GM18520 (cell line): ENCODE measurements at regions not wholly inside any gene's neighbourhood (a gene's known extent, or its start where the extent isn't known, plus 50 kb on each side); places are given as distances from the start of the nearest gene placed in this dataset.

Experiments used
- ATAC-seq: cut with Tn5 transposase; IDR thresholded peaks from one replicate; pipeline ENCODE4 v1.9.1; 2021; ENCODE audit not compliant: unreplicated experiment

DNA sequence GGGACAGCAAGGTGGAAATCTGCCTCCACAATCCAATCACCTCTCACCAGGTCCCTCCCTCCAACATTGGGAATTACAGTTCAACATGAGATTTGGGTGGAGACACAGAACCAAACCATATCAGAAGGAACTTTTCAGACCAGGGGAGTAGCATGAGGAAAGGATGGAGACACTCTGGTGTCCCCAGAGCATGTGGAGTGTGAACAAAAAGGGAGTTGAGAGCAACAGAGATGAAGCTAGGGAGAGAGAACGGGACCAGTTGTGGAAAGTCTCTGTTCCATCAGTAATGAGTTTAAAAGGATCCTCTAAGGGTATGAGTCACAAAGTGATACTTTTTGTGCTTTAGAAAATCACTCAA is 382.0 kb downstream of the SFMBT2 start:
- no peak for ATAC-seq

DNA sequence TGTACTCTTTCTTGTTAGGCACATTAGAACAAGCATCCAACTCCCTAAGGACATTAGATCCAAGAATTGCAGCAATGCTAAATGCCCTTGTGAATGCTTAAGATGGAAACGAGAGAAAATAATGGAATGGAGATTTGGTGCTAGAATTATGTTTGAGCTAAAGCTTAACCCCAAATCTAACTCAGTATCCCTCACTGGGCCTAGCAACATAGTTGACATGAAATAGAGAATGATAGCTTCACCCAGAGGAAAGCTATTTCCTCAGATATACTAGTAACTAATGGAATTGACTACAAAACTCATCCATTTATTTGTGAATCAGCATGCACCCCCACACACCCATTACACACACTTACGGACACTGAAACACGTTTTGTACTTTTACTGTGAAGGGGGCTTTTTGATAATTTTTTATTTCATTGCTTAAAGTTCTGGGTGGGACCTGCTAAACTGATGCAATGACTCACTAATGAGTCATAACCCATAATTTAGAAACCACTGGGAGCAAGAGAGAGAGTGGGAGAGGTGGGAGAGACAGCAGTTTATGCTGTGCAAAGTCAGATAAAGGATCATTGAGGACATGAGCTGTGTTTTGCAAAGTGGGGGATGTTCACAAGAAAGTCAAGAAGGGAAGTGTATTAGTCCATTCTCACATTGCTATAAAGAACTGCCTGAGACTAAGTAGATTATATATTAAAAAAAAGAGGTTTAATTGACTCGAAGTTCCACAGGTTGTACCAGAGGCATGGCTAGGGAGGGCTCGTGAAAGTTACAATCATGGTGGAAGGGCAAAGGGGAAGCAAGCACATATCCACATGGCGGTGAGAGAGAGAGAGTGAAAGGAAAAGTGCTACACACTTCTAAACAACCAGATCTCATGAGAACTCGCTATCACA is 382.7 kb downstream of the SFMBT2 start:
- no peak for ATAC-seq

- no peak for ATAC-seq
Measured at GRCh38 chr10:7027237-7027912, 383.5 kb downstream of the SFMBT2 start.

DNA sequence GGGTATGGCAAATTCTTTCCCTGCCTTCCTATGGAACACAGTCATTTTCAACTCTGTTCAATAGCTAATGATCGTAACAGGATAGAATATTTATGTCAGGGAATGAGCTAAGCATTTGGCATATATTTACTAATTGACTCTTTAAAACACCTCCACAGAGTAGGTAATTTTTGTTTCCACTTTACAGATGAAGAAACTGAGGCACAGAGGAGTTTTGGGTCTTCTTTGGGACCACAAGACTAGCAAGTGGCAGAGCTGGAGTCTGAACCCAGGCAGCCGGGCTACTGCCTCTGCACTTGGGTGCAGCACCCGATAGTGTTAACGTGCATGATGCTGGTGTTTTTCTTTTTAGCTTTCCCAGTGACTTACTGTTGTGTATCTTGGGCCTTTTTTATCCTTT is 384.0 kb downstream of the SFMBT2 start:
- no peak for ATAC-seq

GRCh38 chr10:7025296-7025695 is 385.5 kb downstream of the SFMBT2 start:
- no peak for ATAC-seq

- no peak for ATAC-seq
Measured at GRCh38 chr10:7015457-7015856, 395.4 kb downstream of the SFMBT2 start.

DNA sequence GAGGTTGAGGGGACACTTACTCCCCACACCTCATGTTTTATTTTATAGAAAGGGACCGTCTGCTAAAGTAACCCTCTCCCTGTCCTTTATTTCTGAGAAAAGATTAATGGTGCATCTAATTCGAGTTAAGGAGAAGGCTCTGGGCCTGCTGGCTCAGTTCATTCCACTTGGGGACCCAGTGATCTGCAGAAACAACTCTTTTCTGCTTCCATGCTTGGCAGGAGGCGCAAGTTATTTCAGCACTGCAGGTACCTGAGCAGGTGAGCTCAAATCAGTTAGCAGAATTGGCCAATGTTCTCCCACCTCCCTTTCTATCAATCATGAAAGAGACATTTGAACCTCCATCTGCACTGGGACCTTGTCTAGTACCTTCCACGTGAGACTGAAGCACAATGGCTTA is 396.1 kb downstream of the SFMBT2 start:
- no peak for ATAC-seq

DNA sequence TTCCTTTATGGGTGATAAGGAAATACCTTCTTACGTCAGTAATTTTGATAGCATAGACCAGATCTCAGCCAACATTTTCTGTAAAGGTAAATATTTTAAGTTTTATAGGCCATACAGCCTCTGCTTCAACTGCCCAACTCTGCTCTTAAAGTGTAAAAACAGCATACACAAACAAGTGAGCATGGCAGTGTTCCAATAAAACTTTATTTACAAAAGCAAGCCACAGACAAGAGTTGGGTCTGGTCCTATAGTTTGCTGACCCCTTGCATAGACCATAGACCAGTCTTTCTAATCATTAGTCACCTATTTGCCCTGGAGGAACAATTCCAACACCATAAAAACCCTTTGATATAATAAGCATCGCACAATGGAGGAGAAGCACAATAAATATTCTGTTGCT is 398.8 kb downstream of the SFMBT2 start:
- ATAC-seq, result no peak

GRCh38 chr10:7008645-7009044 is 402.2 kb downstream of the SFMBT2 start:
- ATAC-seq, result no peak

DNA sequence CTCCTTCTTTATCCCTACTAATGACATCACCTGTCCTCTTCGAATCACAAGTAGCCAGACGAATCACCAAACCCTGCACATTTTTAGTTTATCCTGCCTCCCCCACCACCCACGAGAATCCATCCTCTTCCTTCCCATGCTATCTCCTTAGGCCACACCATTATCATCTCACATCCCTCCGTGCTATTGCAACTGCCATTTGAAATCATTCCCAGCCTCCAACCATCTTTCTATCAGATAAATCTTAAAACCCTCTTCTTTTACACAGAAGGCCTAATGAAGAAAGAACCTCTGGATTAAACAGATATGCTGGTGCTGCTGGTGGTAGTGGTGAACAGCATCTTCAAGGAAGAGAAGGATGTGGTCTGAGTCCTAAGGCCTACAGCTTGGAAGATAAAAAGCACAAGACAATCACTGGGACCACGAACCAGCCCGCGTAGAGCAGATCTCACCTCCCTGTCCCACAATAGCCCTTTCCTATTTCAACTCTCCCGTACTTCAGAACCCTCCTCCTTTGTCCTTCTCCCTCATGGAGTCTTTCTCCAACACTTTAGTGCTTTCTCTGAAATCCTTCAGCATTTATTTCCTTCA is 403.1 kb downstream of the SFMBT2 start:
- no peak for ATAC-seq

DNA sequence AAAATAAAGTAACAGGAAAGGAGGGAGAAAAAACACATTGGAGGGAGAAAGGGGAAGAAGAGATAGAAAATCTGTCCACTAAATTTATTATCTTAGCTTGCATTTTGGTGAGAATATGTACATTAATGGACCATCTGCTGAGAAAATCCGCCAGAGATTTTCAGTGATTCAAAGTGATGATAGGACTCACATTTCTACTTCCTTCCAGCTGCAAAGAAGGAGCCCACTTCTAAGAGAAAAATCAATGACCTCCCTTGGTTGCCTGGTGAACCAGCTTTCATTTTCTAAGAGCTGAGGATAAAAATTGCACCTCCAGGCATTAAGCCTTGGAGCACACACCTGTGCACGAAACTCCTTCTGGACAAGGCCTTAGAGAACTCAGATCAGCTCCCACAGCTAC is 404.3 kb downstream of the SFMBT2 start:
- no peak for ATAC-seq

GRCh38 chr10:7003831-7004395 is 406.9 kb downstream of the SFMBT2 start:
- ATAC-seq, result no peak

- no peak for ATAC-seq
Measured at GRCh38 chr10:7000061-7000460, 410.8 kb downstream of the SFMBT2 start.

GRCh38 chr10:6999232-6999925 is 411.5 kb downstream of the SFMBT2 start:
- no peak for ATAC-seq

DNA sequence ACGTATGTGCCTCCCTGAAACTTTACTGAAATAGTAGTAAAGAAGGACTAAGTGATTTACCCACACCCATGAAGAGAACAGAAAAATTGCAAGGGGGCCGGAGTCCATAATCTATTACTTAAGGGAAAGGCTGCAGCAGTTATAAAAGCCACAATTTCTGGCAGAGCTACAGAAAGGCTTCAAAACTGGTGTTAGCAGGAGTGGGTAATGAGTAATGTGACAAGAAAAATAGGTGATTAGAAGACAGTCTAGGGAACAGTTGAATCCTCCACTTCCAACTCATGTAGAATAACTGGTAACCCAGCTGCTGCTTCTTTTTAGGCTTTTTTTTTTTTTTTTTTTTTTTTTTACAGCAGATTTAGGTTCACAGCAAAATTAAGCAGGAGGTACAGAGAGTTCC is 413.3 kb downstream of the SFMBT2 start:
- no peak for ATAC-seq

GRCh38 chr10:6996431-6996830 is 414.4 kb downstream of the SFMBT2 start:
- ATAC-seq, result no peak

GRCh38 chr10:6995831-6996230 is 415.0 kb downstream of the SFMBT2 start:
- ATAC-seq, result no peak

DNA sequence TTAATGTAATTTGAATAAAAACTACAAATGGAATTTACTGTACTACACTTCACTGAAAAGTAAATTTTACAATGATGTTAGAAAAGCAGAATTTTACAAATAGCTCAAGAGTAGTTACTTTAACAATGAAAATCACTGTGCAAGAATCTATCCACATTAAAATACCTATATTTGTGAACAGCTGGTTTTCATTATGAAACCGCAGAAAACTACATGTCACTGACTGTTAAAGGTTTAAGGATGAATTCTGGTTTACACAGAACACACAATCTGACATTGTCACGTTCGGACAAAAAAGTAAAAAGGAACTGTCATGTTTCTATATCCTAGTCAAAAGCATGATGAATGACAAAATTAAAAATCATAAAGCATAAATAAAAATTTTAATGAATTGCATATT is 415.3 kb upstream of the PRKCQ start:
- ATAC-seq, result no peak

- ATAC-seq, result no peak
Measured at GRCh38 chr10:6990891-6991290, 410.8 kb upstream of the PRKCQ start.

DNA sequence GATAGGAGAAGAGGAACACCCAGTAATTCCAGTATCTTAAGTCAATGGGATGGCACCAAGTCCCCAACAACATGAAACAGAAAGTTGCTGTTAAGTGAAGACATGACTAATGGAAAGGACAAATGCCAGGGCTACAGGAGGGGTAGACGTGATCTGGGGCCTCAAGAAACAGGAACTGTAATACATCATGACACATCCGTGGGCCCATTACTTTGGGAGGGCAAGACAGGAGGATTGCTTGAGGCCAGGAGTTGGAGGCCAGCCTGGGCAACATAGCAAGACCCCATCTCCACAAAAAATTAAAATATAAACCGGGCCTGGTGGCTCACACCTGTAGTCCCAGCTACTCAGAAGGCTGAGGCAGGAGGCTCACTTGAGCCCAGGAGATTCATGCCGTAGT is 408.6 kb upstream of the PRKCQ start:
- ATAC-seq, result no peak

- no peak for ATAC-seq
Measured at GRCh38 chr10:6987536-6987945, 407.5 kb upstream of the PRKCQ start.
